ENCODE measurements at regions not wholly inside any gene's neighbourhood (a gene's known extent, or its start where the extent isn't known, plus 50 kb on each side); places are given as distances from the start of the nearest gene placed in this dataset.

GRCh38 chr22:35186492-35186891, 70.8 kb upstream of the HMGXB4 start:
- in situ Hi-C loops (cut with MboI; ENCODE audit: low sequenced_read_pairs) = no loop called here
- Histone ChIP-seq H2BK120ac (ENCODE audit: low read depth, low read length) (no peak overlapping the region), H3K36me3 (ENCODE audit: control insufficient read depth, insufficient read depth, low read length) (no peaks in the 10 kb centered on the region), H2BK15ac (ENCODE audit: low read depth, low read length) (no peak overlapping the region), H2BK20ac (ENCODE audit: low read depth, low read length) (no peak overlapping the region), H3K4ac (ENCODE audit: low read depth, low read length) (no peak overlapping the region), H4K8ac (ENCODE audit: low read depth in 2 of 2, low read length in 2 of 2) (no peak overlapping the region), H3K9me1 (ENCODE audit: insufficient read depth, low read length) (no peaks in the 10 kb centered on the region), H3K9me3 (ENCODE audit: control insufficient read depth, insufficient read depth, low read length) (peaks cover 2% of the 10 kb centered on the region; the same call in 1 of the 2 replicates), H4K20me1 (ENCODE audit: insufficient read depth, low read length) (no peaks in the 10 kb centered on the region), H3K27me3 (ENCODE audit: control insufficient read depth, insufficient read depth, low read length) (no peaks in the 10 kb centered on the region), H4K91ac (ENCODE audit: insufficient read depth, low read depth, low read length) (no peak overlapping the region), H3K4me3 (ENCODE audit: insufficient read depth, low read depth, low read length) (no peak overlapping the region), H3K14ac (replicated peaks; ENCODE audit: low read depth, low read length) (no peak overlapping the region), H2AK9ac (replicated peaks; ENCODE audit: low read depth, low read length, poor library complexity) (no peak overlapping the region), H3K27ac (ENCODE audit: insufficient read depth, low read length) (no peak overlapping the region), H3K4me1 (ENCODE audit: control insufficient read depth, insufficient read depth, low read length) (no peaks in the 10 kb centered on the region), H3K56ac (ENCODE audit: extremely low read depth, insufficient read depth, low read length) (no peak overlapping the region), H2BK5ac (ENCODE audit: low read depth, low read length, poor library complexity, severe bottlenecking) (no peak overlapping the region), H3K18ac (ENCODE audit: low read depth, low read length) (no peak overlapping the region), H4K5ac (ENCODE audit: low read depth, low read length) (no peak overlapping the region), H3K23ac (ENCODE audit: low read depth, low read length) (no peak overlapping the region), H3K9ac (ENCODE audit: low read depth, low read length) (no peak overlapping the region), H2AK5ac (ENCODE audit: low read depth, low read length) (no peak overlapping the region), H3K79me1 (ENCODE audit: low read depth in 1 of 2, low read length in 2 of 2) (no peaks in the 10 kb centered on the region), H3K4me2 (ENCODE audit: low read depth, low read length) (no peak overlapping the region), H2AFZ (replicated peaks; ENCODE audit: low read length, poor library complexity) (no peak overlapping the region)
- no peak for TF ChIP-seq MAFK (IDR thresholded peaks at IDR 0.05; ENCODE audit: low read depth, low read length)
- no peak for TF ChIP-seq POLR2A (IDR thresholded peaks at IDR 0.05; ENCODE audit: low read depth, low read length)
- TF ChIP-seq BHLHE40 (IDR thresholded peaks at IDR 0.05; ENCODE audit: low read depth, low read length) = no peak
- no peak for TF ChIP-seq USF2 (IDR thresholded peaks at IDR 0.05; ENCODE audit: low read depth, low read length)
- TF ChIP-seq RFX5 (IDR thresholded peaks at IDR 0.05; ENCODE audit: low read depth, low read length) = no peak
- no peak for TF ChIP-seq CTCF (conservative IDR thresholded peaks at IDR 0.05; ENCODE audit: low read depth, low read length)
- no peak for TF ChIP-seq RAD21 (IDR thresholded peaks at IDR 0.05; ENCODE audit: low read length)
- no peak for TF ChIP-seq MXI1 (IDR thresholded peaks at IDR 0.05; ENCODE audit: borderline replicate concordance, low read depth, low read length)
- TF ChIP-seq ELK1 (IDR thresholded peaks at IDR 0.05; ENCODE audit: borderline replicate concordance, low read depth, low read length) = no peak
- TF ChIP-seq CEBPB (IDR thresholded peaks at IDR 0.05; ENCODE audit: low read depth, low read length) = no peak
- dilution Hi-C loops (cut with HindIII; ENCODE audit: low sequenced_read_pairs, unreplicated experiment) = no loop called here
- intact Hi-C loops (cut with micrococcal nuclease) = no loop called here
- no TSS peak for BruUV-seq (replicated peaks)
- ATAC-seq (ENCODE audit: low read depth) (no peak), DNase-seq (no peak)
- WGBS, 2 experiments (ENCODE audit: extremely low coverage in 2 of 2, insufficient read length in 1 of 2) = no CpG with 5 or more reads among the region's 1 CpG
- CTCF ChIA-PET = no interaction called here
- POLR2A ChIA-PET (ENCODE audit: unreplicated experiment) = no interaction called here
